Omental fat pad (tissue), 3 donors: ENCODE measurements at regions not wholly inside any gene's neighbourhood (a gene's known extent, or its start where the extent isn't known, plus 50 kb on each side); places are given as distances from the start of the nearest gene placed in this dataset.

Experiments
- ATAC-seq: fragments of 150-250 bp; one replicate; pipeline ENCODE4 v1.9.1; 2016; ENCODE audit warnings: mild to moderate bottlenecking, moderate library complexity; ENCODE audit not compliant: low FRiP score
- DNase-seq: peaks from one replicate; pipeline ENCODE4 v3.0.0-alpha.2; 2019; ENCODE audit warnings: low spot score
- TF ChIP-seq, protein P1 (sequence below), 3 donors: fragments of 450-650 bp; IDR thresholded peaks; one replicate each; pipeline ENCODE4 v1.5.1; 2016 to 2017; ENCODE audit warnings: antibody characterized with exemption in 3 of 3, mild to moderate bottlenecking in 3 of 3, moderate library complexity in 2 of 3

DNA sequence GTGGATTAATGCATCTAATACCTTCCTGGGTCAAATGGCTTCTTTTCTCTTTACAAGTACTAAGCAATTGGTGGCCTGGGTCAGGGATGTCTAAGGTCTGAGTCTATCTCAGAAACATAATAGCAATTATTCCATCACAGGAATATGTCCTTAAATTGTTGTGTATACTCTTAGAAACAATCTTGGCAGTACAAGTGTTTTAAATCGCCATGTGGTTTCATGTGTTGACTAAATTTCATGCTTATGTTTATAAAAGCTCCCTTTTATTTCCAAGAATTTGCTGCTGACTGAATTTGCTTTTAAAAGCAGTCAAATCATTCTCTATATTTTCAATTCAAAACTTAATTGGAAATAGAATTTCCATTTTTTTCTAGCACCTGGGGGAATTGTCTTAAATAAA is 125.3 kb upstream of the PACRGL start:
- DNase-seq: no peak
- TF ChIP-seq, protein P1, sequence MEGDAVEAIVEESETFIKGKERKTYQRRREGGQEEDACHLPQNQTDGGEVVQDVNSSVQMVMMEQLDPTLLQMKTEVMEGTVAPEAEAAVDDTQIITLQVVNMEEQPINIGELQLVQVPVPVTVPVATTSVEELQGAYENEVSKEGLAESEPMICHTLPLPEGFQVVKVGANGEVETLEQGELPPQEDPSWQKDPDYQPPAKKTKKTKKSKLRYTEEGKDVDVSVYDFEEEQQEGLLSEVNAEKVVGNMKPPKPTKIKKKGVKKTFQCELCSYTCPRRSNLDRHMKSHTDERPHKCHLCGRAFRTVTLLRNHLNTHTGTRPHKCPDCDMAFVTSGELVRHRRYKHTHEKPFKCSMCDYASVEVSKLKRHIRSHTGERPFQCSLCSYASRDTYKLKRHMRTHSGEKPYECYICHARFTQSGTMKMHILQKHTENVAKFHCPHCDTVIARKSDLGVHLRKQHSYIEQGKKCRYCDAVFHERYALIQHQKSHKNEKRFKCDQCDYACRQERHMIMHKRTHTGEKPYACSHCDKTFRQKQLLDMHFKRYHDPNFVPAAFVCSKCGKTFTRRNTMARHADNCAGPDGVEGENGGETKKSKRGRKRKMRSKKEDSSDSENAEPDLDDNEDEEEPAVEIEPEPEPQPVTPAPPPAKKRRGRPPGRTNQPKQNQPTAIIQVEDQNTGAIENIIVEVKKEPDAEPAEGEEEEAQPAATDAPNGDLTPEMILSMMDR (IDR thresholded peaks at IDR 0.05): no peak
- ATAC-seq: no peak

DNA sequence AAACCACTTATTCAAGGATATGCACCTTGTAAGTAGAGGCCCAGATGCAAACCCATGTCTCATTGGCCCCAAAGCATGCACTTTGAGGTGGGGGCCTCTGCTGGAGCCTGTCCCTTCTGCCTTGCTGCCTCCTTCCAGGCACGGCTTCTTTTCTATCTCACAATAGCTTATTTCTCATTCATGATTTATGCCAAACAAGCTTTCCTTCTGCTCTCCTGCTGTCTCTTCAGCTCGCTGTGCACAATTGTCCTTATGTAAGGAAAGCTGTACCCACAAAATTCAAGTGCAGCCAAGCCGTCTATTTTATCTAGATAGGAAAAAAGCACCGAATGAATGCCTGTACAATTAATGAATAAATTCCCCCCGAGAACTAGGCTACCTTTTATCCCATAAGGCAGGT is 124.8 kb upstream of the PACRGL start:
- TF ChIP-seq, protein P1 (IDR thresholded peaks at IDR 0.05): no peak
- no peak for DNase-seq
- no peak for ATAC-seq

DNA sequence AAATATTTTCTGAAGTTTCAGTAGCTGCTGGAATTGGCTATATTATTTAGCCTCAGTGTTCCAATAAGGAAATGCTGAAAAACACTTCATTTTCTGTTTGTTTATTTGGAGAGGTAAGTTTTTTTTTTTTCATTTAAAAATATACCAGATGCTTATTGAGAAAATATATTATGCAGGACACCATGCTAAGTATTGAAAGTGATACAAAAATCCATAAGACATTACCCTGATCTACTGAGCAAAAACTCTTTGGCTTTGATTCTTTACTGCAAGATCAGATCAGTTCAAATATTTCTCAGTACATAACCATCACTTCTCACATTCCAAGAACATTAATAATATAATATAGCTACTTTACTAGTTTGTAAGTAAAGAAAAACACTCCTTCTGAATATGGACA is 123.4 kb upstream of the PACRGL start:
- ATAC-seq: no peak
- TF ChIP-seq, protein P1 (IDR thresholded peaks at IDR 0.05): no peak
- no peak for DNase-seq

DNA sequence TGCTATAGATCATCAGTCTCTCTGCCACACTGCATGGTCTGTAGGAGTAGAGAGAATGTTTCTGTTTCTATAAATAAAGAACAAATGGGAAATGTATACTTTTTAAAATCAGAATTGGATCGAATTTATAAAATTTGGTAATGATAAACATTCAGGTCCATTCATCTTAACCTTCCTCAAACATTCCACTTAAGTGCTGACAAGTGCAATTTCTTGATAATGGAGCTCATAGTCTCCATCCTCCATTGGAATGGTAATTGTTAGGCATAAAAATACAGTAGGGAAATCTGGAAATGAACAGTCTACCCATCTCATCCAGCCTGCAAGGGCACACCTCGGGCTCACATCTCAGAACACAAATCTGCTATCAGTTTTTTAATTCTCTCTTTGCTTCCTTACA is 122.6 kb upstream of the PACRGL start:
- ATAC-seq (no peak), DNase-seq (no peak)
- TF ChIP-seq, protein P1 (IDR thresholded peaks at IDR 0.05): no peak

DNA sequence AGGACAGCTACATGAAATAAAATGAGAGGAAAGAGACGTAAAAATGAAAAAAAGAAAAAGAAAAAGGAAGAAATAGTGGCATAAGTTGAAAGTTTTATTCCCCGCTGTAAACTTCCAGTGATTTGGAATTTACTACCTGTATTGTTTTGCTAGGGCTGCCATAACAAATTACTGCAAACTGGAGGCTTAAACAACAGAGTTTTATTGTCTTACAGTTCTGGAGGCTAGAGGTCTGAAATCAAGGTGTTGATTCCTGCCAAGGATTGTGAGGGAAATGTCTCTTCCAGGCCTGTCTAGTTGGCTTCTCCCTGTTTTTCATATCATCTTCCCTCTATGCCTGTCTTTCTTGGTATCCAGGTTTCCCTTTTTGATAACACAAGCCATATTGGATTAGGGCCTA is 119.4 kb upstream of the PACRGL start:
- ATAC-seq: no peak
- DNase-seq: no peak
- TF ChIP-seq, protein P1 (IDR thresholded peaks at IDR 0.05): no peak

DNA sequence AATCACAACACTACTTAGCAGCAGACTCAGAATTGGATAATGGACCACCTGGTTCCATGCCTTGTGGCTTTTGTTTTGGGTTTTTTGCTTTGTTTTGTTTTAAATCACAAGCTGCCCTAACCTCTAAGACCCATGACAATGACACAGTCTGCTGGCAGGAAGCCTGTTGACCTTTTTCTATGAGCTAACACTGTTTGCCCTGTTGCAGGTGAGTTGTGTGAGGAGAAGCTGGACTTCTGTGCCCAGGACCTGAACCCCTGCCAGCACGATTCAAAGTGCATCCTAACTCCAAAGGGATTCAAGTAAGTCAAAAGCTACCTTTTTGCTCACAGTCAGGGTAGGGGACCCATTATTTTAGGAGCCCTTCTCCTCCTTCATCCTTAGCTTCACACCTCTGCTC is 110.8 kb upstream of the PACRGL start:
- DNase-seq (no peak), ATAC-seq (no peak)
- TF ChIP-seq, protein P1 (IDR thresholded peaks at IDR 0.05): no peak

DNA sequence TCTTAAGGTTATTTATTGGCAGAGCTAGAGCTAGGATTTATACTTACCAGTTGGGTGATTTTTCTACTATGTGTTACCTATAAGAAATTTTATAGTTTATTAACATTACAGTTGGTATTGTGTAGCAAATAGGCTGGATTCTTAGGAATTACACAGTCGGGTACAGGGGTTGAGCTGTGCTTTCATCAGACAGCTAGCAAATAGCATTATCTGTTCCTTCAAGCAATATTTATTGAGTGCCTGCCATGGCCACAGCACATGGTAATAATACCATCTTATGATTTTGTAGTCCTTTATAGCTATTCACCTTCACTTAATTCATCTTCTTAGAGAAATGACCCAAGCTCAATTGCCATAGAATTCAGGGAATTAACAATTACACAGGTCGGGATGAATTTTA is 109.4 kb upstream of the PACRGL start:
- TF ChIP-seq, protein P1 (IDR thresholded peaks at IDR 0.05): no peak
- ATAC-seq (no peak), DNase-seq (no peak)
